Activated CD4-positive, alpha-beta T cell treated with anti-CD3 and anti-CD28 coated beads for 48 hours (primary cell): ENCODE measurements at regions not wholly inside any gene's neighbourhood (a gene's known extent, or its start where the extent isn't known, plus 50 kb on each side); places are given as distances from the start of the nearest gene placed in this dataset.

Experiments used
- DNase-seq: peaks from one replicate; pipeline ENCODE4 v3.0.0-alpha.2; 2020

DNA sequence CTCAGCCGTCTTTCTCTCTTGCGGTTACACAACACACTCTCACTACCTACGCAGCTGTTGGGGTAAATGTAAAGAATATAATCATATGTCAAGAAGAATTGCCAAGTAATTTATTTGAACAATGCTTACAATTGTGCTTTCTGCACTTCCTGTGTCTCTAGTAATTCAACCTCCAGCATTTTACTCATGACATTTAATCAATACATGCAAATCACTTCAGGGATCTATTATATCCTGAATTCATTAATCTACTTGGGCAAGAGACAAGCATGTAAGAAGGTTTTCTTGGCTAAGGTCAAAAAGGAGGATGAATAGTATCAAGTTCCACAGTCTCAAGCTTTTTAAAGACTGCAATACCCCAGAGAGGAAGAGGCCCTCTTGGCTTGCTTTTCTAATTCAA is 562.9 kb upstream of the ADARB2 start:
- DNase-seq: no peak

- DNase-seq: no peak
Measured at GRCh38 chr10:2296179-2296891, 559.0 kb upstream of the ADARB2 start.

- DNase-seq: no peak
Measured at GRCh38 chr10:2294739-2295138, 557.4 kb upstream of the ADARB2 start.

DNA sequence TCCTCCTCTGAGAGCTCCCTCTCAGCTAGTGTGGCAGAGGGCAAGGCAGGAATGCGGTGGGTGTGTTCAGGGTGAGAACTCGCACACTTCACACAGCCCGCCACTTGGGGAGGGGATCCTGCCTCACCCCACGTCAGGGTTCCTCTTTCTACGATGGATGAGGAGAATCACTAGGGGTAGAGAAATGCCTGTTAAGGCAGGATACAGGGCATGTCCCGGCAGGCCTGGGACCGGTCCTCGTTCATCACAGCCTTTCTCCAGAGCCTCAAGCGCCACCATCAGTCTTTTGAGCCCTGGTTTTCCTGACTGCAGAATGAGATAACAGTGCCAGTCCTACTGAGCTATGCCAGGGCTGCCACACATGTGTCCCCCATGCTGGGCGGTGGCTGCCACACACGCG is 546.7 kb upstream of the ADARB2 start:
- no peak for DNase-seq

GRCh38 chr10:2282202-2282601 is 544.9 kb upstream of the ADARB2 start:
- DNase-seq: no peak

DNA sequence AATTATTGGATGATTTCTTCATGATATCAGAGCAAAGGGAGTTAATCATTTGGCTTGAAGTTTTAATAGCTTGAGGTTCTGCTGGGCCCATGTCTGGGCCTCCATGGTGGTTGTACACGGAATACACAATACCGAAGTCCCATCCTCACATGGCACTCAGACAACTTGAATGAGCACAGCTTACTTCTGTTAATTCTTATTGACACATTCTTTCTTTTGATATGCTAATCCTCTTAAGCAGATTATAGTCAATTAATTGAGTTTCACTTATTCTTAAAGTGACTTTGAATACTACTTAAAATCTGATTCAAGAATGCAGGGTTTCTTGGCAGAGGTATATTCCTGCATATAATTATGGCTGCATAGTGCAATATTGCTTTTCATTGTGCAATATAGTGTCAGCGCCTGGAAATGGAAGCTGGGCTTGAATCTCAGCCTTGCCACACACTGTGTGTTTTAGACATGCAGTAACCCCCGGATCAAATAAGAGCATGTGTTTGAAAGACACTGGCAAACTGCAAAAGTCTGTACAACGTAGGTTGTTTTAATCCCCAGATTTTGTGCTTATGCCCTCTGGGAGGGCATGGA is 543.5 kb upstream of the ADARB2 start:
- DNase-seq: no peak

GRCh38 chr10:2279711-2280110 is 542.4 kb upstream of the ADARB2 start:
- DNase-seq: no peak

- DNase-seq: no peak
Measured at GRCh38 chr10:2278363-2278762, 541.0 kb upstream of the ADARB2 start.

DNA sequence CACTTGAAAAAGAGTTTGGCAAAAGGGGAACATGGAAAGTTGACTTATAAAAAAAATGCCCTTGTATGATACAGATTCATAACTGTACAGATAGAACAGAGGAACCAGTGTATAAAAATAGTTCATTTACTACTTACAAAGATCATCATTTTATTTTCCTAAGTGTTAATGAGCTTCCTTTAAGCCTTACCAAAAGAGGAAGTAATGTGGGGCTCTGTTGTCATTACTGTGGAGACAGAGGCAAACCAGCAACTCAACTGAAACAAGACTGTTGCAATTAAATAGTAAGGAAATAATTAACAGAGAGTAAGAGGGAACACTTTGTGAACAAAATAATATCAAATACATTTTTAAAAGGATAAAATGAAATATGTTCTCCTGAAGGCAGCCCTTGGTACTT is 526.2 kb upstream of the ADARB2 start:
- DNase-seq: no peak

DNA sequence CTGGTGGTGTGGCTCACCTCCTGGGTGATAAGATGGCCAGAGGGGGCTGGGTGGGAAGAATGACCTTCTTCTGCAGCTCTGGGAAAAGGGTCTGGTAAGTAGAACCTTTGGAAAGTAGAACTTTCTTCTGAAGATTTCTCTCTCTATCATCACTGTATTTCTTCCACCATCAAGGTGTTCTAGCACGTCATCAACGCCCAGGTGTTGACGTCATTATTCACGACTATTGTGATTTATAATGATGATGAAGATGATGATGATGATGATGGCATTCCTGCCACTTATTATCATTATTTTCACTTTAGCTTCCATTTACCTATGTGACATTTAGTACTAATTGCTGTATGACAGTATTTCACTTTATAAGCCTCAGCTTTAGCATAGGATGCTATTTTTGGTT is 525.6 kb upstream of the ADARB2 start:
- DNase-seq: no peak

- no peak for DNase-seq
Measured at GRCh38 chr10:2262333-2262732, 525.0 kb upstream of the ADARB2 start.

DNA sequence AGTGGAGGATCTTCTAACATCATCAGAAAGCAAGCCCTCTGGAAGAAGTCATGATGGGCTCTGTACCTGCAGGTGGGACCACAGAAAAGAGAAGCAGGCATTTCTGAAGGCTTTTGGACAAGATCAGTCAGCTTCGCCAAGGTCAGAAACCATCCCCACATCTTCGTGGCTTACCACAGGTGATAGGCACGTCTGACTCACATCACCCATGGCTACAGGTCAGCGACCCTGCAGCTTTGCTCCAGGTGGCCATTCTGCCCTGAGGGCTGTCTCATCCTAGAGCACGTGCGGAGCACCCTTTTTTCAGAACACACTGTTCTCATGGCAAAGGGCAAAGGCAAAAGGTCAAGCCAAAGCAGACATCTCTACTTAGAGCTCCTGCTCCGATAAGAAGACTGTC is 518.9 kb upstream of the ADARB2 start:
- no peak for DNase-seq

DNA sequence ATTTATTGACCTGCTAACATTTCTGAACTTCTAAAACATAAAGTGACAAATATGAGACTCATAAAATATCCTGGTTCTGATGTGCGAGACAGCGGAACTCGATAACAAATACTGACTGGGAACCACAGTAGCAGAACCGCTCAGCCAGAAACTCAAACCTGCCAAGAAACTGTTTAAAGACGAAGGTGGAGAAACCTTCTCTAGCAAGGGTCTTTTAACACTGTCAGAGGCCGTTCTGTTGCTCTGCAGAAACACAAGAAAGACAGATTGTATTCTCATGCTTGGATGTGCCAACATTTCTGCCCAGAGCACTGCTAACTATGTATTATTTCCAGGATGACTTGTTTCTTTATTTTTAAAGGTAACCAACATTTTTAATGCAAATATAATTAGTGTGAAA is 514.8 kb upstream of the ADARB2 start:
- no peak for DNase-seq

- no peak for DNase-seq
Measured at GRCh38 chr10:2251631-2252030, 514.3 kb upstream of the ADARB2 start.

DNA sequence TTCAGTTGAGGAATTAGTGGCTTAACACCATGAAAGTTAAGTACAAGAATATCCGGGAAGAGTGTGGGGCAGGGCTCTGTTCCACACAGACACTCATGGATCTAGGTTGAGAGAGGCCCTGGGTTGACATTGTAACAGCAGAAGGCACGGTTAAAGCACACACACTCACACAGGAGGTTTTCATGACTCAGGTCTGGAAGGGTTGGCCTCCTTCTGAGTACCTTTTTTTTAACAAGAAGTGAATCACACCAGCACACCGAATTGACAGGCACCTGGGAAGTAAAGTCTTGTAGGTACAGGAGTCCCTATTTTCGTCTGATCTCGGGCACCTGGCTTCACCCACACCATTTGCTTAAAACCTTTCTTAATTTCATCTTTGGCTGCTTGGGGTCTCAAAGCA is 509.4 kb upstream of the ADARB2 start:
- no peak for DNase-seq

DNA sequence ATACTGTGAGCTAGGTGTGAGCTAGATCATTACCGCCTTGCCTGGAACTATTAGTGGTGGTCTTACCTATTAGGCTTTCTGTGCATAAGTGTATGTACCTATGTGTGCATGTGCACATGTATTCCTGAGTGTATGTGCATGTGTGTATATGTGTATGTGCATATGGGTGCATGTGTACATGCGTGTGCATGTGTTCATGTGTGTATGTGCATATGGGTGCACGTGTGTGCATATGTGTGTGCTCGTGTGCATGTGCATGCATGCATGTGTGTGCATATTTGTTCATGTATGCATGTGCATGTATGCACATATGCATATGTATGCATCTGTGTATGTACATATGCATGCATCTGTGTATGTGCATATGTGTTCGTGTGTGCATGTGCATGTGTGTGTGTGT is 508.3 kb upstream of the ADARB2 start:
- no peak for DNase-seq

GRCh38 chr10:2244471-2244870 is 507.1 kb upstream of the ADARB2 start:
- no peak for DNase-seq

GRCh38 chr10:2236876-2237275 is 499.6 kb upstream of the ADARB2 start:
- DNase-seq: no peak

DNA sequence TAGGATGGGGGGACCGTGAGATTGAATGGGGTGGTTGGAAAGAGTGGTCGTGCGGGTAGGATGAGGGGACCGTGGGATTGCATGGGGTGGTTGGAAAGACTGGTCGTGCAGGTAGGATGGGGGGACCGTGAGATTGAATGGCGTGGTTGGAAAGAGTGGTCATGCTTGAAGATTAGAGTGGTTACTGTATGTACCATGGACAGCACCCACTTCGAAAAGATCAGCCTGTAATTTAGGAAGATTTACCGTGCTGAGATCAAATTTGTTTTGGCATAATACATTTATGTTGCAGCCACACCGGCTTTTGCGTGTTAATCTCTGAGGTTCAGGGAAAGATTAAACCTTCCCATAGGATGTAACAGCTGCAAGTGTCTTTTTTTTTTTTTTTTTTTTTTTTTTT is 495.2 kb upstream of the ADARB2 start:
- DNase-seq: no peak

DNA sequence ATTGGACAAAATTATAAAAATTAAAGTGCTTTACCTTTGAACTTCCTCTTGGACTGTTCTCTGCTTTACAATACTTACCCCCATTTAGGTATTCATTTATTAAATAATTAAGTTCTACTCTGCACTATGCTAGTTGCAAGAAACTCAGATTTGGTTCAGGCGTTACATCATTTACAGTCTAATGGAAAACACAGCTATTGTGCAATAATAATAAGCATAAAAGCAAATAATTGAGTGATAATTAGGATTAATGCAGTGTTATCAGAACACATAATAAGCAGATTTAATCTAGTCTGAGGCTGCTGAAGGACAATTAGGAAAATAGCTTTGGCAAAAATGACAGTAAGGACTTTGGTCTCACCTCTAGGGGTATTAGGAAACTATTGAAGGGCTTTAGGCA is 493.2 kb upstream of the ADARB2 start:
- DNase-seq: no peak

- DNase-seq: no peak
Measured at GRCh38 chr10:2228320-2228901, 491.1 kb upstream of the ADARB2 start.

- DNase-seq: no peak
Measured at GRCh38 chr10:2225609-2226008, 488.3 kb upstream of the ADARB2 start.

DNA sequence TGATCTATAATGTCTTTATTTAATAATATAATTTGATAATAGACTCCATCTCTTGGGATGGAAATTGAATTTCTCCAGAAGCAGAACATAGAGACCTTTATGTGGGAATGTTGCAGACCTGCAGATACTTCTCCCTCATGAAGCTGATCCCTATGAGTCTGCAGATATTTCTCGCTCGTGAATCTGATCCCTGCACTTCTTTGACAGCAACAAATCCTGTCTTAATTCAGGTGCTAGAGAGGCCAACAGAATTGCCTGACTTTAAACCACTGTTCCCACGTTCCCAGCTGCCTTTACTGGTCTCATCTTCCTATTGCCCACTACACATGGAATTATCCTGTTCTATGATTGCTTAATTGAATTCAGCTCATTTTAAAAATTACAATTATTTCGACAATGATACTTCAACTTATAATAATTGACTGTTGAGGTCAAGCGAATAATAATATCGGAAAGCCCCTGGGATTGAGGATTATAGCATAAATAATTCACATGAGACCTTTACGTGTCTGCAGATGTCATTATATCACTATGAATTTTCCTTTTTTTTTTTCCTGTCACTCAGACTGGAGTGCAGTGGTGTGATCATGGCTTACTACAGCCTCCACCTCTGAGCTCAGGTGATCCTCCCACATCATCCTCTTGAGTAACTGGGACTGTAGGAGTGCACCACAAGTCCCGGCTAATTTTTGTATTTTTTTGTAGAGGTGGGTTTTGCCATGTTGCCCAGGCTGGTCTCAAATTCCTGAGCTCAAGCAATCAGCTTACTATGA is 486.4 kb upstream of the ADARB2 start:
- no peak for DNase-seq

GRCh38 chr10:2222631-2223030 is 485.3 kb upstream of the ADARB2 start:
- no peak for DNase-seq
